ENCODE measurements at regions not wholly inside any gene's neighbourhood (a gene's known extent, or its start where the extent isn't known, plus 50 kb on each side); places are given as distances from the start of the nearest gene placed in this dataset.
A peak's percentile ranks its signal among the peaks of the same experiment; 100 is the strongest.

- TF ChIP-seq CBX2 (IDR thresholded peaks at IDR 0.05; ENCODE audit: low read depth, low read length) (no peak), CBX2 (CRISPR knock-in tag; IDR thresholded peaks at IDR 0.05; ENCODE audit: low read depth) (0 out of 2 replicates have a peak, but pooled peaks have one; percentile 84), STAG1 (CRISPR knock-in tag; IDR thresholded peaks at IDR 0.05) (peak; percentile 37), LRRFIP1 (CRISPR knock-in tag; conservative IDR thresholded peaks at IDR 0.05) (0 out of 2 replicates have a peak, but pooled peaks have one; percentile 54), FIP1L1 (IDR thresholded peaks at IDR 0.05; ENCODE audit: borderline replicate concordance, insufficient read depth, low read depth, low read length) (no peak; the same call in 1 of the 2 replicates), ZNF564 (CRISPR knock-in tag; IDR thresholded peaks at IDR 0.05) (0 out of 2 replicates have a peak, but pooled peaks have one; percentile 63), ZNF317 (CRISPR knock-in tag; IDR thresholded peaks at IDR 0.05) (0 out of 2 replicates have a peak, but pooled peaks have one; percentile 32), ZNF557 (CRISPR knock-in tag; IDR thresholded peaks at IDR 0.05) (no peak), ZNF597 (CRISPR knock-in tag; IDR thresholded peaks at IDR 0.05) (no peak), CERS6 (CRISPR knock-in tag; IDR thresholded peaks at IDR 0.05) (no peak), SNAPC4 (CRISPR knock-in tag; IDR thresholded peaks at IDR 0.05) (no peak), FOXO1 (CRISPR knock-in tag; IDR thresholded peaks at IDR 0.05) (peak; percentile 48; the same call in 1 of the 2 replicates), MTERF4 (CRISPR knock-in tag; IDR thresholded peaks at IDR 0.05) (no peak), ZNF17 (CRISPR knock-in tag; IDR thresholded peaks at IDR 0.05) (no peak), RXRA (CRISPR knock-in tag; IDR thresholded peaks at IDR 0.05) (peak; percentile 95), HNRNPUL1 (IDR thresholded peaks at IDR 0.05; ENCODE audit: low read depth, low read length) (no peak), ZNF619 (CRISPR knock-in tag; IDR thresholded peaks at IDR 0.05) (no peak), ZEB1 (IDR thresholded peaks at IDR 0.05; ENCODE audit: insufficient replicate concordance, low read depth) (no peak), ZSCAN22 (CRISPR knock-in tag; IDR thresholded peaks at IDR 0.05) (no peak)
Measured at GRCh38 chr6:167420858-167421766, 96.2 kb downstream of the TTLL2 start (continued).
